H1 (cell line): ENCODE measurements at regions not wholly inside any gene's neighbourhood (a gene's known extent, or its start where the extent isn't known, plus 50 kb on each side); places are given as distances from the start of the nearest gene placed in this dataset.

Source experiments
- BACH1 ChIP-seq: IDR thresholded peaks from 2 replicates; pipeline ENCODE4 v1.6.1; 2012; ENCODE audit warnings: low read length, improper control_type of control experiment
- JUND ChIP-seq: IDR thresholded peaks from 2 replicates; pipeline ENCODE4 v1.6.1; 2011; ENCODE audit warnings: mild to moderate bottlenecking, improper control_type of control experiment, low read length
- RAD21 ChIP-seq, 2 experiments: IDR thresholded peaks in 1 of 2; conservative IDR thresholded peaks in 1 of 2; 2 replicates each; pipeline ENCODE4 v1.6.1; 2011; ENCODE audit warnings: low read depth in 2 of 2, low read length in 2 of 2, improper control_type of control experiment in 1 of 2, inconsistent platforms in 1 of 2, mild to moderate bottlenecking in 1 of 2, moderate library complexity in 1 of 2
- SIRT6 ChIP-seq: IDR thresholded peaks from one replicate; pipeline ENCODE4 v1.7.1; 2012; ENCODE audit warnings: low read length, inconsistent platforms
- TF ChIP-seq, protein P1 (sequence below), 3 experiments: IDR thresholded peaks; 1 replicate in 2 of 3; 2 replicates in 1 of 3; pipeline versions ENCODE4 v1.5.1 to v1.6.1; 2011; ENCODE audit warnings: low read length in 3 of 3, mild to moderate bottlenecking in 3 of 3, inconsistent platforms in 2 of 3, low read depth in 1 of 3, moderate library complexity in 1 of 3; ENCODE audit not compliant: insufficient read depth in 1 of 3; ENCODE audit errors: control extremely low read depth in 1 of 3

- TF ChIP-seq JUND (no peak), BACH1 (no peak), SIRT6 (no peak), RAD21 (IDR thresholded peaks at IDR 0.05 in 1 of 2, conservative IDR thresholded peaks at IDR 0.05 in 1 of 2; ENCODE audit: low read depth in 2 of 2, low read length in 2 of 2) (no peak)
- TF ChIP-seq, protein P1, sequence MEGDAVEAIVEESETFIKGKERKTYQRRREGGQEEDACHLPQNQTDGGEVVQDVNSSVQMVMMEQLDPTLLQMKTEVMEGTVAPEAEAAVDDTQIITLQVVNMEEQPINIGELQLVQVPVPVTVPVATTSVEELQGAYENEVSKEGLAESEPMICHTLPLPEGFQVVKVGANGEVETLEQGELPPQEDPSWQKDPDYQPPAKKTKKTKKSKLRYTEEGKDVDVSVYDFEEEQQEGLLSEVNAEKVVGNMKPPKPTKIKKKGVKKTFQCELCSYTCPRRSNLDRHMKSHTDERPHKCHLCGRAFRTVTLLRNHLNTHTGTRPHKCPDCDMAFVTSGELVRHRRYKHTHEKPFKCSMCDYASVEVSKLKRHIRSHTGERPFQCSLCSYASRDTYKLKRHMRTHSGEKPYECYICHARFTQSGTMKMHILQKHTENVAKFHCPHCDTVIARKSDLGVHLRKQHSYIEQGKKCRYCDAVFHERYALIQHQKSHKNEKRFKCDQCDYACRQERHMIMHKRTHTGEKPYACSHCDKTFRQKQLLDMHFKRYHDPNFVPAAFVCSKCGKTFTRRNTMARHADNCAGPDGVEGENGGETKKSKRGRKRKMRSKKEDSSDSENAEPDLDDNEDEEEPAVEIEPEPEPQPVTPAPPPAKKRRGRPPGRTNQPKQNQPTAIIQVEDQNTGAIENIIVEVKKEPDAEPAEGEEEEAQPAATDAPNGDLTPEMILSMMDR (IDR thresholded peaks at IDR 0.05; ENCODE audit: control extremely low read depth in 1 of 3, insufficient read depth in 1 of 3, low read depth in 1 of 3, low read length in 3 of 3), result no peak
Measured at GRCh38 chr11:123362941-123363340, 67.1 kb upstream of the GRAMD1B start.
